ENCODE measurements at regions not wholly inside any gene's neighbourhood (a gene's known extent, or its start where the extent isn't known, plus 50 kb on each side); places are given as distances from the start of the nearest gene placed in this dataset.

GRCh38 chr12:77777274-77777673 is 53.4 kb upstream of the NAV3 start:
- TF ChIP-seq CTCF (IDR thresholded peaks at IDR 0.05; ENCODE audit: low read depth, low read length, missing control alignments) = no peak
- H3K4me3 ChIP-seq (ENCODE audit: low read depth, low read length) = no peak overlapping the region
- DNase-seq (ENCODE audit: low read depth) = no peak

- TF ChIP-seq CTCF (IDR thresholded peaks at IDR 0.05; ENCODE audit: low read depth, low read length, missing control alignments) = no peak
- H3K4me3 ChIP-seq (ENCODE audit: low read depth, low read length) = no peak overlapping the region
- no peak for DNase-seq (ENCODE audit: low read depth)
Measured at GRCh38 chr12:77774761-77775160, 55.9 kb upstream of the NAV3 start.

GRCh38 chr12:77772676-77773298 is 57.9 kb upstream of the NAV3 start:
- no peak for DNase-seq (ENCODE audit: low read depth)
- no peak for TF ChIP-seq CTCF (IDR thresholded peaks at IDR 0.05; ENCODE audit: low read depth, low read length, missing control alignments)
- no peak overlapping the region for H3K4me3 ChIP-seq (ENCODE audit: low read depth, low read length)

GRCh38 chr12:77768558-77768957 is 62.1 kb upstream of the NAV3 start:
- no peak for DNase-seq (ENCODE audit: low read depth)
- no peak overlapping the region for H3K4me3 ChIP-seq (ENCODE audit: low read depth, low read length)
- TF ChIP-seq CTCF (IDR thresholded peaks at IDR 0.05; ENCODE audit: low read depth, low read length, missing control alignments) = no peak

- DNase-seq (ENCODE audit: low read depth) = no peak
- H3K4me3 ChIP-seq (ENCODE audit: low read depth, low read length) = no peak overlapping the region
- TF ChIP-seq CTCF (IDR thresholded peaks at IDR 0.05; ENCODE audit: low read depth, low read length, missing control alignments) = no peak
Measured at GRCh38 chr12:77767756-77768343, 62.8 kb upstream of the NAV3 start.

GRCh38 chr12:77767335-77767734 is 63.4 kb upstream of the NAV3 start:
- TF ChIP-seq CTCF (IDR thresholded peaks at IDR 0.05; ENCODE audit: low read depth, low read length, missing control alignments) = no peak
- H3K4me3 ChIP-seq (ENCODE audit: low read depth, low read length) = no peak overlapping the region
- no peak for DNase-seq (ENCODE audit: low read depth)

- no peak for TF ChIP-seq CTCF (IDR thresholded peaks at IDR 0.05; ENCODE audit: low read depth, low read length, missing control alignments)
- DNase-seq (ENCODE audit: low read depth) = no peak
- H3K4me3 ChIP-seq (ENCODE audit: low read depth, low read length) = no peak overlapping the region
Measured at GRCh38 chr12:77766224-77766623, 64.5 kb upstream of the NAV3 start.
